ENCODE measurements at regions not wholly inside any gene's neighbourhood (a gene's known extent, or its start where the extent isn't known, plus 50 kb on each side); places are given as distances from the start of the nearest gene placed in this dataset.

- ATAC-seq, result no peak
- POLR2A ChIA-PET, result no interaction called here
- Mint-ChIP-seq H3K4me3 (no peak overlapping the region), H3K36me3 (ENCODE audit: low read depth) (no peaks in the 10 kb centered on the region), H3K9me3 (no peaks in the 10 kb centered on the region), H3K27ac (no peak overlapping the region), H3K27me3 (peaks cover 3% of the 10 kb centered on the region), H3K4me1 (ENCODE audit: low read depth) (no peaks in the 10 kb centered on the region)
- CTCF ChIA-PET, result no interaction called here
- DNase-seq, result no peak
- intact Hi-C loops (cut with micrococcal nuclease), result no loop called here
- no peak for TF ChIP-seq CTCF (IDR thresholded peaks at IDR 0.05)
These were observed 277.1 kb downstream of the SNX13 start for GRCh38 chr7:17663061-17663675.

DNA sequence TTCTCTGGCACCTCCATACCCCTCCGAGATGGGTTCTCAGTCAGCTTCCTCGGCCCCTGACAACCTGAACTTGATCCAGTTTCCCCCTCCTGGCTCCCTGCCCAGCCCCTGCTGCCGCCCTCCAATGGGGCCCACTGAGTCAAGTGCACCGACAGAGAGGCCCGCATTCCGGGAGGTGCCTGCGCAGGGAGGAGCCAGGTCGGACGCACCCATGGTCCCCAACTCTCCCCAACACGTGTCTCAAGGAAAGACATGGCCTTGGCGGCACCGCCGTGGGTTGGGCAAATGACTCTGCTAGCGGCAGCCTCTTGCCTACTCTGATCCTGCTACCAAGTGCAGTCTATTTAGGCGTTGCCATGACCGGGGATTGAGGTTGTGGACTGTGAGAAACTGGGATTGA, 275.3 kb downstream of the SNX13 start:
- no peak overlapping the region for H3K4me3 Mint-ChIP-seq
- no peak overlapping the region for H3K27ac Mint-ChIP-seq
- DNase-seq (no peak), ATAC-seq (no peak)
- H3K9me3 Mint-ChIP-seq, result no peaks in the 10 kb centered on the region
- intact Hi-C loops (cut with micrococcal nuclease), result no loop called here
- no peak for TF ChIP-seq CTCF (IDR thresholded peaks at IDR 0.05)
- no peaks in the 10 kb centered on the region for H3K36me3 Mint-ChIP-seq (ENCODE audit: low read depth)
- no peaks in the 10 kb centered on the region for H3K4me1 Mint-ChIP-seq (ENCODE audit: low read depth)
- ChIA-PET POLR2A (no interaction called here), CTCF (no interaction called here)
- peaks cover 3% of the 10 kb centered on the region for H3K27me3 Mint-ChIP-seq

DNA sequence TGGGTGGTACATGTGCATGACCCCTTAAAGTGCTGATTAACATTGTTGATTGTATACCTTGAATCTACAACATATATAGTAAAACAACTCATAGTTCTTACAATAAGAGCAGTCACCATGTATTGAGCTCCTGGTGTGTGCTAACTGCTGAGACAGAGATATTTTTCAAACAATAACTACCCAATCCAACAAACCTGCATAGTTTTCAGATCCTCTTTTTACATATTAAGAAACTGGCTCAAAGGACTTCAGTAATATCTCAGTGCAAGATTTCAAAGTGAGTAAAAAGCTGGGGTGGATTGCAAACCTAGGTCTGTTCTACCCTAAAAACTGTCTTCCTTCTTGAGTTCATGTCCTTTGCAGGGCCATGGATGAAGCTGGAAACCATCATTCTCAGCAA, 272.2 kb downstream of the SNX13 start:
- no peak overlapping the region for H3K4me3 Mint-ChIP-seq
- peaks cover 4% of the 10 kb centered on the region for H3K27me3 Mint-ChIP-seq
- POLR2A ChIA-PET, result interaction anchor here (0.7 kb wide), 1 partner anchor 196 kb away, joined by 3 read pairs; no protein-coding TSS in a partner anchor
- no peaks in the 10 kb centered on the region for H3K36me3 Mint-ChIP-seq (ENCODE audit: low read depth)
- no peaks in the 10 kb centered on the region for H3K4me1 Mint-ChIP-seq (ENCODE audit: low read depth)
- no peak for ATAC-seq
- H3K27ac Mint-ChIP-seq, result no peak overlapping the region
- no peak for TF ChIP-seq CTCF (IDR thresholded peaks at IDR 0.05)
- no peaks in the 10 kb centered on the region for H3K9me3 Mint-ChIP-seq
- CTCF ChIA-PET, result interaction anchor here (1.1 kb wide), 1 partner anchor 10 kb away, joined by 3 read pairs; no protein-coding TSS in a partner anchor
- intact Hi-C loops (cut with micrococcal nuclease), result no loop called here
- no peak for DNase-seq

GRCh38 chr7:17669204-17669603, 271.1 kb downstream of the SNX13 start:
- Mint-ChIP-seq H3K9me3 (no peaks in the 10 kb centered on the region), H3K4me1 (ENCODE audit: low read depth) (no peaks in the 10 kb centered on the region), H3K36me3 (ENCODE audit: low read depth) (no peaks in the 10 kb centered on the region), H3K4me3 (no peak overlapping the region), H3K27me3 (peaks cover 4% of the 10 kb centered on the region), H3K27ac (no peak overlapping the region)
- ChIA-PET POLR2A (no interaction called here), CTCF (interaction anchor here (1.1 to 4.7 kb wide), 2 partner anchors 9 to 13 kb away, joined by 3 to 40 read pairs; no protein-coding TSS in a partner anchor)
- TF ChIP-seq CTCF (IDR thresholded peaks at IDR 0.05), result no peak
- ATAC-seq (no peak), DNase-seq (no peak)
- intact Hi-C loops (cut with micrococcal nuclease), result no loop called here

DNA sequence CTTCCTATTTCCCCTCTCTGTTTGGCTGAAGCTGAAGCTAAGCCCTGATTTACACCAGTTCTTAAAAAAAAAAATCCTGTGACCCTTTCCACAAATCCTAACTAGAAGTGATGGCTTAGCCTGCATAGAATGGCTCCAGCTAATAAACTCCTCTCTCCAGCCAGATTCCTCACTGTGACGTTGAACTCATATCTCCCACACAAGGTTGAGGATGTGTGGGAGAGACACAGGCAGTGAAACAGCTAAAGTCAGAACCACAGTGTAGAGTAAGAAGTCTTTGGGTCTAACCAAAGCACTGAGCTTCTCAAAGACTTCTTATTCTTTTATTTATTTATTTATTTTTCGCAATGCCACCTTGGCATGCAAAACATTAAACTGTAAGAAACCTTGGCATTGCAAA, 268.3 kb downstream of the SNX13 start:
- no peaks in the 10 kb centered on the region for H3K9me3 Mint-ChIP-seq
- POLR2A ChIA-PET, result no interaction called here

More for the DNA sequence above, 268.3 kb downstream of the SNX13 start:
- Mint-ChIP-seq H3K4me3 (no peak overlapping the region), H3K4me1 (ENCODE audit: low read depth) (no peaks in the 10 kb centered on the region), H3K36me3 (ENCODE audit: low read depth) (no peaks in the 10 kb centered on the region), H3K27ac (no peak overlapping the region), H3K27me3 (peaks cover 1% of the 10 kb centered on the region)
- CTCF ChIA-PET, result interaction anchor here (4.7 kb wide), 1 partner anchor 10 kb away, joined by 40 read pairs; no protein-coding TSS in a partner anchor
- intact Hi-C loops (cut with micrococcal nuclease), result no loop called here
- no peak for TF ChIP-seq CTCF (IDR thresholded peaks at IDR 0.05)
- no peak for DNase-seq
- ATAC-seq, result no peak
